HEK293 (cell line): ENCODE measurements at regions not wholly inside any gene's neighbourhood (a gene's known extent, or its start where the extent isn't known, plus 50 kb on each side); places are given as distances from the start of the nearest gene placed in this dataset.

Experiments
- CTCF ChIP-seq: fragments of 450-650 bp; formaldehyde crosslinking; IDR thresholded peaks from 2 replicates; pipeline ENCODE4 v1.5.1; 2016; ENCODE audit warnings: missing biosample characterization, missing genetic modification characterization
- GLIS1 ChIP-seq: fragments of 450-650 bp; formaldehyde crosslinking; IDR thresholded peaks from 2 replicates; pipeline ENCODE4 v1.5.1; 2016; ENCODE audit warnings: missing biosample characterization, missing genetic modification characterization
- KLF16 ChIP-seq: fragments of 450-650 bp; formaldehyde crosslinking; IDR thresholded peaks from 2 replicates; pipeline ENCODE4 v1.5.1; 2017; ENCODE audit warnings: missing biosample characterization, missing genetic modification characterization
- KLF9 ChIP-seq: fragments of 450-650 bp; formaldehyde crosslinking; IDR thresholded peaks from 2 replicates; pipeline ENCODE4 v1.5.1; 2016; ENCODE audit warnings: missing biosample characterization, missing genetic modification characterization, low read depth
- REST ChIP-seq: fragments of 450-650 bp; formaldehyde crosslinking; IDR thresholded peaks from 2 replicates; pipeline ENCODE4 v1.5.1; 2016; ENCODE audit warnings: missing biosample characterization, missing genetic modification characterization
- ZBTB8A ChIP-seq: fragments of 450-650 bp; formaldehyde crosslinking; IDR thresholded peaks from 2 replicates; pipeline ENCODE4 v1.5.1; 2016; ENCODE audit warnings: missing biosample characterization, missing genetic modification characterization
- ZNF133 ChIP-seq: fragments of 450-650 bp; formaldehyde crosslinking; IDR thresholded peaks from 2 replicates; pipeline ENCODE4 v1.5.1; 2016; ENCODE audit warnings: missing biosample characterization, missing genetic modification characterization
- ZNF155 ChIP-seq: fragments of 450-650 bp; formaldehyde crosslinking; IDR thresholded peaks from 2 replicates; pipeline ENCODE4 v1.5.1; 2016; ENCODE audit warnings: missing biosample characterization, missing genetic modification characterization
- ZNF174 ChIP-seq: fragments of 450-650 bp; formaldehyde crosslinking; IDR thresholded peaks from 2 replicates; pipeline ENCODE4 v1.5.0; 2017; ENCODE audit warnings: missing biosample characterization, mild to moderate bottlenecking, missing genetic modification characterization
- ZNF211 ChIP-seq: fragments of 450-650 bp; formaldehyde crosslinking; IDR thresholded peaks from 2 replicates; pipeline ENCODE4 v1.5.1; 2016; ENCODE audit warnings: low read depth, missing biosample characterization, missing genetic modification characterization
- ZNF416 ChIP-seq: fragments of 450-650 bp; formaldehyde crosslinking; IDR thresholded peaks from 2 replicates; pipeline ENCODE4 v1.5.1; 2016; ENCODE audit warnings: missing biosample characterization, missing genetic modification characterization
- ZNF501 ChIP-seq: fragments of 450-650 bp; formaldehyde crosslinking; IDR thresholded peaks from 2 replicates; pipeline ENCODE4 v1.5.1; 2016; ENCODE audit warnings: missing biosample characterization, missing genetic modification characterization
- ZSCAN23 ChIP-seq: fragments of 450-650 bp; formaldehyde crosslinking; IDR thresholded peaks from 2 replicates; pipeline ENCODE4 v1.5.1; 2016; ENCODE audit warnings: missing biosample characterization, missing genetic modification characterization
- TF ChIP-seq, protein P1 (sequence below): fragments of 450-650 bp; formaldehyde crosslinking; IDR thresholded peaks from 2 replicates; pipeline ENCODE4 v1.5.1; 2016; ENCODE audit warnings: missing biosample characterization, missing genetic modification characterization

GRCh38 chr10:83222300-83222699, 917.0 kb upstream of the GHITM start:
- no peak for TF ChIP-seq CTCF (tag by site-specific recombination)
- no peak for TF ChIP-seq ZNF174 (tag by site-specific recombination)
- TF ChIP-seq KLF16 (tag by site-specific recombination) = no peak
- TF ChIP-seq GLIS1 (tag by site-specific recombination) = no peak
- TF ChIP-seq ZNF501 (tag by site-specific recombination) = no peak
- no peak for TF ChIP-seq ZSCAN23 (tag by site-specific recombination)
- TF ChIP-seq ZNF416 = no peak
- TF ChIP-seq ZNF211 = no peak
- no peak for TF ChIP-seq ZBTB8A (tag by site-specific recombination)
- TF ChIP-seq ZNF133 (tag by site-specific recombination) = no peak
- TF ChIP-seq KLF9 (tag by site-specific recombination) = no peak
- TF ChIP-seq ZNF155 (tag by site-specific recombination) = no peak
- TF ChIP-seq REST = no peak
- TF ChIP-seq, protein P1, sequence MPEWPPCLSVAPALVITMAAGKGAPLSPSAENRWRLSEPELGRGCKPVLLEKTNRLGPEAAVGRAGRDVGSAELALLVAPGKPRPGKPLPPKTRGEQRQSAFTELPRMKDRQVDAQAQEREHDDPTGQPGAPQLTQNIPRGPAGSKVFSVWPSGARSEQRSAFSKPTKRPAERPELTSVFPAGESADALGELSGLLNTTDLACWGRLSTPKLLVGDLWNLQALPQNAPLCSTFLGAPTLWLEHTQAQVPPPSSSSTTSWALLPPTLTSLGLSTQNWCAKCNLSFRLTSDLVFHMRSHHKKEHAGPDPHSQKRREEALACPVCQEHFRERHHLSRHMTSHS (tag by site-specific recombination) = no peak
